DMS53 treated with DMSO at 0.1 percent for 48 hours (cell line): ENCODE measurements at regions not wholly inside any gene's neighbourhood (a gene's known extent, or its start where the extent isn't known, plus 50 kb on each side); places are given as distances from the start of the nearest gene placed in this dataset.
"Not testable (repeated sequence)": the region's sequence is repeated elsewhere in the genome, so short reads cannot be mapped to it uniquely, and the experiment has no call there.

Source experiments
- DNase-seq: peaks from one replicate; lab custom pipeline; 2025; ENCODE audit not compliant: unreplicated experiment; lab: John Stamatoyannopoulos, UW

DNA sequence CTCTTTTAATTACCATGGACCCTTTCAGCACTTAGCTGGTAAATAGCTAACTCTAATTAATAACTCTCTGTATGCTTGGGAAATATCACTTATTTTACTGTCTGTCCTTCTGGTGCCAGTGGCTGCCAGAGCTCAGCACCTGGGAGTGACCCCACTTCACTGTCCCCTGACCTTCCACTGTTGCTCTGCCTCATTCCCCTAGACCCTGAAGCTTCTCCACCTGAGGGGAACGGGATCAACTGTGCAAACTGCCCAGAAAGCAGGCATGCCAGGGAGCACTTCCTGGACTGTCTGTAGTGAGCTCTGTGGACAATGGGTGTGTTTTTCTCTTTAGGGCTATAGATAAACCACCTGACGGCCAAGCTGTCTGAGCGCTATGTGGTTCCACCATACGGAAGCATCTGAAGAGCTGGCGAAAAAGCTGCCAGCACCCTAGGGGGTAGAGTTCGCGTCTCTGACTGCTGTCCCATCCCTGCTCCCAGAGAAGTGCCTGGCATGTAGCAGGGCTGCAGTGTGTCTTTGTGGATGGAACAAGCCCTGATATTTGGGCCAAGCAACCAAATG, 106.3 kb upstream of the FOXA2 start:
- DNase-seq = no peak

DNA sequence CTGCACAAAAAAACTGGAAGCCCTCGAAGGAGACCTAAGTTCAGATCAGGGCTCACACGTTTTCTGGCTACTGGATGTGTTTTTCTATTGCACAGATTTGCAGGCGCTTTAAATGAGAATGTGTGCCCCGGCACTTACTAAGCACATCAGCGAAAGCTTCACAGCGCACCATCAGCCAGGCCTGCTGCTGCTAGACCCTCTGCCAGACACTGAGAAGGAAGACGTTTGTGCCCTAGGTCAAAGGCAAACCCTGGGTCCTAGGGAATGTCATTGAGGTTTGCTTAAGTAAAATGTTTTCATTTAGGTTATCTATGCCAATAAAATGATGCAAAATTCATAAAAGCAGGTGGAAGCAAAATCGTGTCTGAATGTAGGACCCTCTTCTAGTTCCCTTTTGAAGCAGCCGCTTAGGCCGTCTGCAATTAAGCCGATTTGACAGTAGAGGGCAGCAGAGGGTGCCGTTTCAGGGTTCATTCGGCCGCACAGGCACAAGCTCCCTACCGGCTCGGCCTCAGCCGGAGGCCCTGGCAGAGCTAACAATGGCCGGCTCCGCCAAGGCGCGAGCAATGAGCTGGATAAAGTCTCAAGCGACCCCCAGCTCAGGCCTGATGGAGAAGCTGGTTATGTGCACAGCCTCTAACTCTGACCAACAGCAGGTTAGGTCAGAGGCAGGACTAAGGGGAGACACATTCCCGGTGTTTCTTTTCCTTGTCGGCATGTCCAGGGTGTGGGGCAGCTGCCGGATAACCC, 107.2 kb upstream of the FOXA2 start:
- DNase-seq = peak; percentile 56

DNA sequence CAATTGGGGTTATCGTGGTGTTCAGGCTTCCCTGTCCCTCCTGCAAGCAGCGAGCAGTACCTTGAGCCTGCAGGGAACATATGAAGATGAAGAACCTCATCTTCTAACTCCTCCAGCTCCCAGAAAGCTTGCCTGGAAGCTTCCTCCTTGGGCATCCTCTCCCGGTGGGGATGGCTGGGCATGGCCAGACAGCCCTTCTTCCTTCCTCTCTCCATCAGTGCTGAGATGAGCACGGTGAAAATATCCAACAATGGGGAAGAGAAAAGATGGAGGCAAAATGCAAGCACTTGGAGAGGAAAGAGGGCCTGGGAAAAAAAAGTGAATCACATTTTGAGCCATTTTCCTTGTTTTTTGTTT, 107.7 kb upstream of the FOXA2 start:
- no peak for DNase-seq

DNA sequence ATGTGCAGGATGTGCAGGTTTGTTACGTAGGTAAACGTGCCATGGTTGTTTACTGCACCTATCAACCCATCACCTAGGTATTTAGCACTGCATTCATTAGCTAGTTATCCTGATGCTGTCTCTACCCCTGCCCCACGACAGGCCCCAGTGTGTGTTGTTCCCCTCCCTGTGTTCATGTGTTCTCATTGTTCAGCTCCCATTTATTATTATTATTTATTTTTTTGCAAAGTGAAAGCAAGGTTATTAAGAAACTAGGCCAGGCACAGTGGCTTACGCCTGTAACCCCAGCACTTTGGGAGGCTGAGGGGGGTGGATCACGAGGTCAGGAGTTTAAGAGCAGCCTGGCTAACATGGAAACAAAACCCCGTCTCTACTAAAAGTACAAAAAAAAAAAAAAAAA, 108.2 kb upstream of the FOXA2 start:
- not testable (repeated sequence) for DNase-seq

DNA sequence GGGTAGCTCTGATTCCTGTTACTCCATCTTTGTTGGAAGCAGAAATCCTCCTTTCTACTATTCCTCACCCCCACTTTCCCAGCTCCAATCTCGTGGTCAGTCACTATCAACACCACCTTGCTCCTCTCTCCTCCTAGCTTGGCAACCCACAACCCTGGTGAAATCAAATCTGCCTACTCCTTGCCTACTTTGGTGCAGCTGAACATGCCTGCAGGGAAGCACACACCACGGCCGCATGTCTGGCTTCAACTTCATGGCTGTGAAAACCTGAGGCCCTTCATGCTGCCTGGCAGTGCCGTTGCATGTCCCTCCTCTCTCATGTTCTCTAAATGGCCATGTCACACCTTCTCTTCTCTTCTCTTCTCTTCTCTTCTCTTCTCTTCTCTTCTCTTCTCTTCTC, 112.4 kb upstream of the FOXA2 start:
- DNase-seq = no peak

DNA sequence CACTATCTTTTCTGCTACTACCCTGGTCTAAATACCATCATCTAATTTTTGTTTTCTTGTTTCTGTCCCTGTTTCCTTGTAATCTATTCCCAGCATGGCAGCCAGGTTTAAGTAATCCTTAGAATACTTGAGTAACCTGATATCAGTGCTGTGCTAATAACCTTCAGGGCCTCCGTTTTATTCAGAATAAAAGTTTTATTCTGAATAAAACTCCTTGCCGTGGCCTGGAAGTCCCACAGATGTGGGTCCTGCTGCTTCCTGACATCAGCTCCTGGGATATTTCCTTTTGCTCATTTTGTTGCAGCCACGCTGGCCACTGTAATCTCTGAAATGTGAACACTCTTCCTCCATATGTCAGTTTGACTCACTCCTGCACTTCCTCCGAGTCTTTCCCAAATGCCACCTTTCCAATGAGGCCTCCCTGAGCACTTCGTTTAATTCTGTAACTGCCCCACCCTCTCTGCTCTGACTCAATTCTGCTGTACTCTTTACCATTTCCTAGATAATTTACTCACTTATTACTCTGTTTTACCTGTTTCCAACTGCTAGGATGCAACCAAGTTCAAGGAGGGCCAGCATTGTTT, 114.0 kb upstream of the FOXA2 start:
- no peak for DNase-seq

DNA sequence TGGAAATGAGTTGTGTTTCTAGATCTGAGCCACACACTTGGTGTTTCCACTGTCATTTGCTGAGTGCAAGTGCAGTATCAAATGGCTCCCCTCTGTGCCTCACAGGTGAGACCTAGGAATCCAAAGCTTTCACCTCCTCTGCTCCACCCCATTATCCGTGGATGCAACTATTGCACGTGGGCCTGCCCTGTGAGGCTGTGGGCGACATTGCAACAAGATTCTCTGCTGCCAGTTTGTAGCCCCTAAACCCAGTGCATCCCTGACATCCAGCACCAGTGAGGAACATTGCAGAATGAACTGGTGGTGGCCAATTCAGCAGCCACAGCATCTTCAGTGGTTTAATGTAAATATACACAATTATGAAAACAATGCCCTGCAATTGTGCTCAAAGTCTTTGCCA, 115.0 kb upstream of the FOXA2 start:
- no peak for DNase-seq

DNA sequence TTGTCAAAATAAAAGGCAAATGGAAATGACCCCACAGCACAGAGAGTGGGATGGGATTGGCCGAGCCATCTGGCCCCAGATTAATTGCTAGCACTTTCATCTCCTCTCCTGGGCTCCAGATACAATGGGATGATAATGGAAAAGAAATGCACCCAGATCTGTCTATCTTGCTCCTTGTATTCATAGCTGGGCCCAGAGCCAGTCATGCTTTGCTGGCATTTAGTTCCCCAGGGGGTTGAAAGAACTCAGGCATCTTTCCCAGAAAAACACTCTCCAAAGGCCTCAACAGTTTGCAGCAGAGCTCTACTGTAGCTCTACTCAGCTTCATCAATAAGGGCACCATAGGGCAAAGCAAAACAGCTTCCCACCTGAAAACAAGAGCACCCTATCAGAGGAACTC, 116.0 kb upstream of the FOXA2 start:
- no peak for DNase-seq

DNA sequence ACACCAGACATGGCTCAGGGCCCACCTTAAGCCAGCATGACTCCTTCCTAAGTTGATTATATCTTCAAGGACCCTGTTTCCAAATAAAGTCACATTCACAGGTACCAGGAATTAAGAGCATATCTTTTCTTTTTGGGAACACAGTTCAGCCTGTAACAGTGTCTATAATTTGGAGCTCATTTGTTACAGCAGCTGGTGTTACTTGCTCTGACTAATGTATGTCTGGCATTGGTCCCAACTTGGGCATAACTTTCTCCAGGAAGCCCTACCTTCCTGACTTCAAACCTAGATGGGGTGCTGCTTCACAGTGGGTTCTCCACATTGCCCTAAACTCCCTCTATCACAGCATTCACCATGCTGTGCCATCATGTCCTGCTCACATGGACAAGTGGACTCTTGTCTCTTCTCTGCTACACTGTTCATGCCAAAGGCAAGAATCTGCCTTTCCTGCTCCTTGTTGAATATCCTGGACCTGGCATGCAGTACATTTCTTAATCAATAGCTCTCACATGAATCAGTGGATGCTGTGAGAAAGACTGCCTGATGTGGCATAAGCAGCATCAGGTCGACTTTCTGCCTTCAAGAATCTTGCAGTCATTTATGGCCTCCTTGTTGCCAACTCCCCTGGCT, 117.4 kb upstream of the FOXA2 start:
- DNase-seq = no peak

DNA sequence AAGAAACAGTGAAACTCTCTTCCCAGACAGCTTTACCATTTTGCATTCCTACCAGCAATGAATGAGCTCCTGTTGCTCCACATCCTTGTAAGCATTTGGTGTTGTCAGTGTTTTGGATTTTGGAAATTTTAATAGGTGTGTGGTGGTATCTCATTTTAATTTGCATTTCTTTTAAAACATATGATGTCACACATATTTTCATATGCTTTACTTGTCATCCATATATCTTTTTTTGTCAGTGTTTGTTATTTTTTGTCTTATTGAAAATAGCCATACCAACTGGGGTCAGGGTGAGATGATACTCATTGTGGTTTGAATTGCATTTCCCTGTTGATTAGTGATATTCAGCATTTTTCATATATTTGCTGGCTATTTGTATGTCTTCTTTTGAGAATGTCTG, 119.5 kb upstream of the FOXA2 start:
- no peak for DNase-seq

DNA sequence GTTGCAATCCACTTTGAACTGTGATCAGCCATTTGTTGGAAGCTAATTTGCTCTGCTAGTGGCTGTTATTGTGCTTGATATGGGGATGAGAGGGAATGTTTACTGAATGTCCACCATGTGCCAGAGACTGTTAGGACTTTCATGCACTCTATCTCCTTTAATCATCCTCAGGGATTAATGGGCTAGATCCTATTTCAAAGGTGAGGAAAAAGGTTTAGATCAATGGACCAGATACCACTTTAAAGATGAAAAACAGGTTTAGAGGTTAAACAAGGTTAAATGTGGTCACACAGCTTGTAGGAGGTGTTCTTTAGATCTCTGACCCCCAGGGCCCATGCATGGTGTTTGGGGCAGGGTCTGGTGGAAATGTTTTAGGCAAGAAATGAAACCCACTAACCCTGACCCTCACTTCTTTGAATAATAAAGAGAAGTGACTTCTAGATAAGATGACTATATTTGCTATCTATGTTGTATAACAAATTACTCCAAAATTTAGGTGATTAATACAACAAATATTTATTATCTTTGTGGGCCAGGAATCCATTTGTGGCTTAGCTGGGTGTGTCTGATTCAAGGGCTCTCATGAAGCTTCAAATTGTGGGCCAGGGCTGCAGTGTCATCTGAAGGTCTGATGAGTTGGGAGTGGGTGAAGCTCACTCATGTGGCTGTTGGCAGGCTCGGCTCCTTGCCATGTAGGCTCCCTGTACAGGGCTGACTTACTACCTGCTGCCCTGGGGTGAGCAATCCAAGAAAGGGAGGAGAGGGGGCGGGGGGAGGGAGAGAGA, 127.8 kb upstream of the FOXA2 start:
- DNase-seq = no peak

DNA sequence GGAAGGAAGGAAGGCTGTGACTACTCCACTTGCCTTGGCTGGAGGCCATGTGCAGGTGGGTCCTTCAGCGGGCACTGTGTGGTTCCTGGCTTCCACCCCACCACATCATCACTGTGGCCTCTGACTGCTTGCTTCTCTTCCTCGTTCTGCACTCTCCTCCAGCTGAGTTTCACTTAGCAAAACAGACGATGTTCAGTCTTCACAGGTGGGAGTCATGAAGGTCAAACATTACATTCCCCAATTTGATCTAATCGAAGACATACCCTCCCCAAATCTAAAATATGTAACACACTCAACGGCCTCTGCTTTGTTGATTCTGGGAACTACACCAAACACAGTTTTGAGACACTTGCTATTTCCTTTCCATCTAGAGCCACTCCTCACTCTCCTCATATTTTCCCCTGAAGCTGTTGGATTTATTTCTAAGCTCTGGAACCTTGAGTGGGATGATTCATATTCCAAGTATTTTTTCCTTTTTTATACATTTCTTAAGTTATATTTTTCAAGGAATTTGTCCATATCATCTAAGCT, 132.5 kb upstream of the FOXA2 start:
- DNase-seq = no peak

DNA sequence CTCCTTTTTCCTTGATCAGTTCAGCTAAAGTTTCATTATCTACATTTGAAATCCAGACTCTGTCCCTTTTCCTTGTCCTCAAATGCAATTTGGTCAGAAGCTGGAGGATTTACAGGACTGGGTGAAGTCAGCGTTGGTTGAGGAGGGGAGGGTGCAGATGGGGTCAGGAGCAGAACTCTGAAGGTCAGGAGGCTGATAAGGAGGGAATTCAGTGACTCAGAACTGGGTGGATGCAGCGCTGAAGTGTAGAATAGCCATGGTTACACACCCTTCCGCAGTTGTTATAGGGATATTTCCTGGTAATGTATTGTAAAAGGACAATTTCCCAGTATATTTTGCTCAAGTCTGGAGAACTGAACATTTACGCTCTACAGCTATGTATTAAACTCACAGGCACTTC, 133.1 kb upstream of the FOXA2 start:
- no peak for DNase-seq

DNA sequence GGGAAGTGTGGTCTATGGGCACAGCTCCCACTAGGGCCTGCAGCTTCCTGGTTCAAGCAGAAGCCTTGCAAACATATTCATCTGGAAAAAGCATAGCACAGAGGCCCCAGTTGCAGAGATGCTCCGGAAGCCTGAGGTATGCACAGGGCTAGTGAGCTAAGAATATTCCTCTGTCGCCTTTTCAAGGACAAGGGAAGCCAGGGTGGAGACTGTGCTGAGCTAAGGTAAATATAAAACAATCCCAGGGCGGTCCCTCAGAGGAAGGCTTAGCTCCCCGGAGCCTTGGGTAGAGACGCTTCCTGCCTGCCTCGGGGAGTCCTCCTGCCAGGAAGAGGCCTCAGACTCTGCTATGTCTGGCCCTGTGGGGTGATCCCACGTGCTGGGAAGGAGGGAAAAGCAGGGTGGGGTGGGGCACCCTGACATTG, 134.8 kb upstream of the FOXA2 start:
- no peak for DNase-seq

DNA sequence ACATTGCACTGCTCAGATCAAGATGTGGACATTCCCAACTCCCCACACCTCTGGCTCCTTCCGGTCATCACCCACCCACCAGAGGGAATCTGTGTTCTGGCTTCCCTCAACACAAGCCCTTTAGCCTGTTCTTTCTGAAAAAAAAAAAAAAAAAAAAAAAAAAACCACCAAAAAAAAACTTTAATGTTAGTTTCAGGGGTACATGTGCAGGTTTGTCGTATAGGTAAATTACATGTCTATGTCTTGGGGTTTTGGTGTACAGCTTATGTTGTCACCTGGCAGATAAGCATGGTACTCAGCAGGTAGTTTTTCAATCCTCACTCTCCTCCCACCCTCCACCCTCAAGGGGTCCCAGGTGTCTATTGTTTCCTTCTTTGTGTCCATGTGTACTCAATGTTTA, 135.8 kb upstream of the FOXA2 start:
- DNase-seq = no peak

DNA sequence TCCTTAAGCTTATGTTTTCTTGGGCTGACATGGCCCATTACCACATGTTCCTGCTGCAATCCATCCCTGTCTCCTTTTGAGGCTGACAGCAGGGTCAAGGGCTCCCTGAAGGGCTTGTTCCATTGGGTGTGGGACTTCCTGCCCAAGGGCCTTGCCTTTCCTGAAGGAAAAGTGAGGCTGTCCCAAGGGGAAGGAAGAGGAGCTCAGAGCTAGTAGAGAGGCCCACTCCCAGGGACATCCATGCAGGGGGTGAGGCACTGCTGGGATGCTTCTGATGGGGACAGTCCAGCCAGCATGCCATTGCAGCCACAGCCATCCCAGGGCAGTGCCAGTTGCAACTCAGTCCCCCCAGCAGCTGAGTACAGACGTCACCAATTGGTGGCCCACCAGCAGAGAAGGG, 138.4 kb upstream of the FOXA2 start:
- DNase-seq = no peak

DNA sequence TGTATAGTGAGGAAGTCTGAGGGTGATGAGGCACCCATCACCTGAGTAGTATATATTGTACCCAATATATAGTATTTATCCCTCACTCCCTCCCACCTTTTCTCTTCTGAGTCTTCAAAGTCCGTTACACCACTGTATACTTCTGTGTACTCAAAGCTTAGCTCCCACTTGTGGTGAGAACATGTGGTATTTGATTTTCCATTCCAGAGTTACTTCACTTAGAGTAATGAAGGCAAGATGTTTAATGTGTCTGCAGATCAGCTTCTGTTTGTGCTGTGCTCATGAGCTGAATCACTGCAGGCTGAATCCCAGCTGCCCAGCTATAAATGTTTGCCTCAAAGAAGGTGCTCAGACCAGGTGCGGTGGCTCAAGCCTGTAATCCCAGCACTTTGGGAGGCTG, 139.3 kb upstream of the FOXA2 start:
- DNase-seq = no peak

DNA sequence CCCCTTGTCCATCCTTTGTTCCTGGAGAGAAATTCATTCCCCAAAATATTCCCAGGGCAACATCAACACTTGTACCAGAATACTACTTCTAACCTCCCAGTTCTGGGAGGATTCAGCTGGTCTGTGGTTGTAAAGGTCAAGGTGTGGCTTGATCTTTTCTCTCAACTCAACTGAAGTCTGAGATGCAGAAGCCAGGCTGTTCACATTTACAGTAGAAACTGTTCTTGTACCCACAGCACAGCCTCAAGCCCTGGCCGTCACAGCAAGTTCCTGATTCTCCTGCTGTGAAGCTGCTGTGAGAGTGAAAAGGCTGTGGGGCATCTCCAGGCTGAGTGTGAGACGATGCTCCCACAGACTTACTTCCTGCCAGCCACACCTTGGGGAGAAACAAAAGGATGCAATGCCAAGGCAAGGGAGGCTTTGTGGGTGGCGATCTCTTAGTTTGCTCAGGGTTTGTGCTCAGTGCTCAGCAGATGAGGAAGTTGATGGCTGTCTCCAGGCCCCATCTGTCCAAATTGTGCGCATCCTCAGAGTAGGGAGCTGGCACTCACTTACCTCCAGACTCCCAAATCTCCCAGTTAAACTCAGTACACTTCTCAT, 143.9 kb upstream of the FOXA2 start:
- no peak for DNase-seq

DNA sequence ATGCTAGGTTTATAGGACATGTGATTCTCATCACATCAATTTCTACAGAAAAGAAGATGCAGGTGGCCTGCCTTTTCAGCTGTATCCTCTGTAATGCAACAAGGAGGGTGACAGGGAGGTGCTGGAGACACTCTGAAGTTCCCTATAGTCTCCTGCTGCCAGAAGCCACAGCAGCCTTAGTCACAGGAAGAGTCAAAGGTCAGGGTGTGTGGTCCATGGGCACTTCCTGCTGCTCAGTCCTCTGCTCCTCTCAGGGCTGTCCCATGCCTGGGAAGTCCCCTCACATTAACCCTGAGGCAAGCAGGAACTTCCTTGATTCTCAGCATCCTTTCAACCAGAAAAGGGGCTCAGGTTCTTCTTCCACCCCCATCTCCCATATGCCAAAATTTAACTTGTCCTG, 144.8 kb upstream of the FOXA2 start:
- no peak for DNase-seq

DNA sequence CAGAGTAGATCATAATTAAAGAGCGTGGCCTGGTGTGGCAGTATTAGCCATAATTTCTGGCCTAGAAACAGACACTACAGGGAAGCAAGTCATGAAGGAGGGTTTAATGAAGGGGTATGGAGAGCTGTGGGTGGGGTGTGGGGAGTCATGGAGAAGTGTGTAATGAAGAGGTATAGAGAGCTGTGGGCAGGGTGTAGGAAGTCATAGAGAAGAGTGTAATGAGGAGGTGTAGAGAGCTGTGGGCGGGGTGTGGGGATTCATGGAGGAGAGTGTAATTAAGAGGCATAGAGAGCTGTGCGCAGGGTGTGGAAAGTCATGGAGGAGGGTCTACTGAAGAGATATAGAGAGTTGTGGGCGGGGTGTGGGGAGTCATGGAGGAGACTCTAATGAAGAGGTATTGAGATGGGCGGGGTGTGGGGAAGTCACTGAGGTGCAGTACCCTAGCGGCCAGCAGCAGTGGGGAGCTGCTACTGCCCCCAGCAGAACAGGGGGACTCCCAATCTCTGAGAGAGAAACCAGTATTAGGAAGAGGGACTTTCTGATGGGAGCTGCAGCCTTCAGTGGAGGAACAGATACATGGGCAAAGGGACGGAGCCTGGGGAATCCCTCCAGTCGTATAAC, 145.4 kb upstream of the FOXA2 start:
- DNase-seq = no peak

DNA sequence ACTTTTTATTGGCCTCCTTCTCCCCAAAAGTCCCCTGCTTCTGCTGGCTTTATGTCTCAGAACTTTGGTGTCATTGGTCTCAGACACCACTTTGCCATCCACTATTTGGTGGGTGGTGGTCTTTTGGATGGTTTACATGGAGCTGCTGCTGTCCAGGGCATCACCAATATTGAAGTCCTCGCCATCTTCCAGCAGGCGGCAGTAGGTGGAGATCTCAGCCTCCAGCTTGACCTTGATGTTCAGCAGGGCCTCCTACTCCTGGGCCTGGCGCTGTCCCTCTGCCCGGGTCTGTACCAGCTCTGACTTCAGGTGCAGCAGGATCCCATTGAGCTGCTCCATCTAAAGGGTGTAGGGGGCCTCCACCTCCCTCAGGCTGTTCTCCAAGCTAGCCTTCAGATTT, 148.4 kb upstream of the FOXA2 start:
- DNase-seq = no peak
